DMS53 treated with DMSO at 0.1 percent for 48 hours (cell line): ENCODE measurements at regions not wholly inside any gene's neighbourhood (a gene's known extent, or its start where the extent isn't known, plus 50 kb on each side); places are given as distances from the start of the nearest gene placed in this dataset.
"Not testable (repeated sequence)": the region's sequence is repeated elsewhere in the genome, so short reads cannot be mapped to it uniquely, and the experiment has no call there.

Experiments used
- DNase-seq: peaks from one replicate; lab custom pipeline; 2025; ENCODE audit not compliant: unreplicated experiment; lab: John Stamatoyannopoulos, UW

DNA sequence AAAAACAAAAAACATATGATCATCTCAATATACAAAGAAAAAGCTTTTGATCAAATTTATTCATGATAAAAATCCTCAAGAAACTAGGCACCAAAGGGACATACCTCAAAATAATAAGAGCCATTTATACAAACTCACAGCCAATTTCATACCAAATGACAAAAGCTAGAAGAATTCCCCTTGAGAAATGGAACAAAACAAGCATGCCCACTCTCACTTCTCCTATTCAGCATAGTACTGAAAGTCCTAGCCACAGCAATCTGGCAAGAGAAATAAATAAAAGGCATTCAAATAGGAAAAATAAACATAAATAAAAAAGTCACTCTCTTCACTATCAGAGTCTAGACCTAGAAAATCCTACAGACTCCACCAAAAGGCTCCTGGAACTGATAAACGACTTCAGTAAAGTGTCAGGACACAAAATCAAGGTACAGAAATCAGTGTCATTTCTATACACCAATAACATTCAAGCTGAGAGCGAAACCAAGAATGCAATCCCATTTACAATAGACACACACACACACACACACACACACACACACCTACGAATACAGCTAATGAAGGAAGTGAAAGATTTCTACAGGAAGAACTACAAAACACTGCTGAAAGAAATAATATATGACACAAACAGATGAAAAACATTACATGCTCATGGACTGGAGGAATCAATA, 1486.2 kb upstream of the SEL1L start:
- no peak for DNase-seq

DNA sequence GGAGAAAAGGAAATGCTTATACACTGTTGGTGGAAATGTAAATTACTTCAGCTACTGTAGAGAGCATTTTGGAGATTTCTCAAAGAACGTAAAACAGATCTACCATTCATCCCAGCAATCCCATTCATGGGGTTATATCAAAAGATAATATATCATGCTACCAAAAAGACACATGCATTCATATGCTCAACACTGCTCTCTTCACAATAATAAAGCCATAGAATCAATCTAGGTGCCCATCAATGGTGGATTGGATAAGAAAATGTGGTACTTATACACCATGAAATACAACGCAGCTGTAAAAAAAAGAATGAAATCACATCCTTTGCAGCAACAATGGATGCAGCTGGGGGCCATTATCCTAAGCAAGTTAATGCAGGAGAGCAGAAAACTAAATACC, 1487.7 kb upstream of the SEL1L start:
- DNase-seq, result no peak

DNA sequence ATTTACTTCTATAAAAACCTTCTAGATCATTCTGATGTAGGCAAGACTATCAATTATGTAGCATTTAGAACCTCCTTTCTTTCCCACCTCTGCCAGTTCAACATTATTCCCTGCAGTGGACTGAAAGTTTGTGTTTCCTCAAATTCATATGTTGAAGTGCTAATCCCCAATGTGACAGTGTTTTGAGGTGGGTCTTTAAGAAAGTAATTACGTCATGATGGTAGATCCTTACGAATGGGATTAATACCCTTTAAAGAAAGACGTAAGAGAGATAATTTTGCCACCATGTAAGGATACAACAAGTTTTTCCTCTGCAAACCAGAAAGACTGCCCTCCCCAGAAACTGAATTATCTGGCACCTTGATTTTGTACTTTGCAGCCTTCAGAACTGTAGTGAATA, 1489.7 kb upstream of the SEL1L start:
- DNase-seq, result no peak

DNA sequence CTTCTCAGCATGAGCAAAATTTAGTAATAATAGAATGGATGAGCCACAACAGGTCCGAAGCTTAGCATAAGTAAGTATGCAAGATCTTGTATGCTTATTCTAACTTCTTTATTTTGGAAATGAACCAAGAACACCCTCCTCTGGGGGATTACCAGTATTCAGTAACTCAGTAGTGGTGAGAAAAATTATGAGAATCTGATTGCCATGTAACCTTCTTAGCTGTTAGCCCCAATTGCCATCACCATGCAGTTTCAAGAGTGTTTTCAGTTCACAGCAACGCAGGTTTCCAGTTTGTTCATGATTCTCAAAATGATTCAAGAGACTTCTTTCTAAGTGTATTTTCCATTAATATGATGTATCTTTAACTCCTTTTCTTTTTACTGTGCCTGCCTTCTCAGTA, 1507.6 kb upstream of the SEL1L start:
- no peak for DNase-seq

DNA sequence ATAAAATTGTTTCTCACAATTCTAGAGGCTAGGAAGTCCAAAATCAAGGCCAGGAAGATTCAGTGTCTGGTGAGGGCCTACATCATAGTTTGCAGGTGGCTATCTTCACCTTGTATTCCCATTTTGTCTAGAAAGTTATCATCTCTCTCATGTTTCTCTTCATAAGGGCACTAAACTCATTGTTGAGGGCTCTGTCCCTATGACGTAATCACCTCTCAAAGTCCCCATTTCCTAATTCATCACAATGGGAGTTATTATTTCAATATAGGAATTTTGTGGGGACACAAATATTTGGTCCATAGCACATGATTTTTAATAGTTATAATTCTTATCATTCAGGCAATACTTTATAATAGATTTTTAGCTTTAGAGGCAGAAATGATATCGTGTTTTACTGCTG, 1509.2 kb upstream of the SEL1L start:
- no peak for DNase-seq

DNA sequence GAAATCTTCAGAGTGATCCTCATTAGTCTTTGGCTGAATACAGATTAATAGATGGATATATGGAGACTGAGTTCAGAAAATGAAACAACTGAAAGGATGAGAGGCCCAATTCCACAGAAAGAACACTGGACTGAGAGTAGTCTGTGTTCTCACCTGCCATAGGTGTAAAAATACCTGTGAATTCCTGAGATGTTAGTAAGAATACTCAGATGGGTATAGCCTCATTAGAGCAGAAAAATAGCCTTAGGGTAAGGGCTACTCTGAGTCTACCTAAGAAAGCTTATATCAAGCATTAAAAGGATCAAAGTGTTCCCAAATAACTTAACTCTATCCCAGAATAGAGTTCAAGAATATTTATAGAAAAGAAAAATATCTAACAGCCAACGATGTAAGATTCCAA, 1510.3 kb upstream of the SEL1L start:
- no peak for DNase-seq

DNA sequence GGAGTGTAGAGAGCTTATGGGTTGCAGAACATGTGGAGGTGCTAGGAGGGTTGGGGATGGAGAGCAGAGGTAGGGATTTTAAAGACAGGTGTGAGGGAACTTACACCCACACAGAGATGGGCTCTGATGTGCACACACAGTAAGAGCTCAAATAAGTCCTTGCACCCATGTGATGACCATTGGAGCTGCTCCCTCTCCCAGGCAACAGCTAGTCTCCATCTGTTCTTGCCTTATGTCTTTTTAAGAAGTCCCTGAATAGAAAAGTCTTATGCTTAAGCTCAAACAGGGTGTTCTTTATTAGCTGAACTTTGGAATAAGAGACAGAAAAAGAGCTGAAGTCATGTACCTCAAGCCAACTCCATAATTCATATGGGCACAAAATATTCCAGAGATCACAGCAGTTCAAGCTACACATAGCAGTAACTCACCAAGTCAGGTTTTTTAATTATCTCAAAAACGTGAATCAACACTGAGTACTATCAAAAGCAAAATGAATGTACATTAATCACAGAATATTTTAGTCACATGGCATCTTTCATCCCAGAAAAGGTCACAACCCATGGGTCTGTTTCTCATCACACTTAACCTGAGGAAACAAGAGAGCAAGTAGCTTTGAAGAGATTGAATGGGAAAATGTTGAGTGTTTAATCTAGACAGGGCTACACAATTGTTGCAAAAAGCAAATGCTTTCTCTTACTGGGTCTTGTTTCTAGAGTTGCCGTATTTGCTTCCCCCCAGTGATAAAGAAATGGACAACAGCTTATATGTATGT, 1513.6 kb upstream of the SEL1L start:
- no peak for DNase-seq

DNA sequence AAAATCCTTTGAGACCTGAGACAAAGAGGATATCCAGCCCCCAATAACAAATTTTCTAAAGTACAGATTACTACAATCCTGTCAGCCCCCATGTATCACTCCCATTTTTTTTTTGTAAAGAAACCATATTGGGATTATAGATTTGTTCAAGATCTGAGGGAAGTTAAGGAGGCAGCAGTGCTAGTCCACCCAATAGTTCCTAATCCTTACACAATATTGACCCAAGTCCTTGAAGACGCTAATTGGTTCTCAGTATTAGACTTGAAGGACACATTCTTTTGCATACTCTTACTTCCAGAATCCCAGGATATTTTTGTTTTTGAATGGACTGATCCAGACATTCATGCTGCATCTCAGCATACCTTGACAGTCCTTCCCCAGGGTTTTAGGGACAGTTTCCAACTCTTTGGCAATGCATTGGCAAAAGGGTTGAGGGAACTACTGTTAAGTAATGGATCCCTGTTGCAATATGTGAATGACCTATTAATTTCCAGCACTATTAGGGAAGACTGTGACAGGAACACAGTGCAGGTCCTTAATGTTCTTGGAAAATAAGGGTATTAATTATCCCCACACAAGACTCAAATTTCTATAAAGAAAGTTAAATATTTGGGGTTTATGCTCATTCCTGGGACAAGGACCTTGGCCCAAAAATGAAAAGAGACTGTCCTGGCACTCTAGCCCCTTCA, 1519.5 kb upstream of the SEL1L start:
- DNase-seq, result no peak

DNA sequence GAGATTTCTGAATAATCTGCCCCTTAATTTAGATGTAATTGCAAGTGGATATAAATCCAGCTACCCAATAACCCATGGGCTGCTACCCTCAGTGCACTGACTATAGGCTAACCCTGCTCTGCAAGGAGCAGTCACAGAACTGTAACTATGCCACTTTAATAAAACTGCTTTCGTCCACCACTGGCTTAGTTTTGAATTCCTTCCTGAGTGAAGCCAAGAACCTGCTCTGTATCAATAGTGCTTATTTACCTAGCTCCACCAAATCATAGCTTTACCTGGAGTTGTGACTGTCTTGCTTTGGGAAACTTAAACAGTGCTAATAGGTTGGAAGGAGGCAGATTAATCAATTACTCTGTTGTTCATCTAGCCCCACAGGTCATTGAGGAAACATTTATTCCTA, 1524.4 kb upstream of the SEL1L start:
- DNase-seq, result no peak

DNA sequence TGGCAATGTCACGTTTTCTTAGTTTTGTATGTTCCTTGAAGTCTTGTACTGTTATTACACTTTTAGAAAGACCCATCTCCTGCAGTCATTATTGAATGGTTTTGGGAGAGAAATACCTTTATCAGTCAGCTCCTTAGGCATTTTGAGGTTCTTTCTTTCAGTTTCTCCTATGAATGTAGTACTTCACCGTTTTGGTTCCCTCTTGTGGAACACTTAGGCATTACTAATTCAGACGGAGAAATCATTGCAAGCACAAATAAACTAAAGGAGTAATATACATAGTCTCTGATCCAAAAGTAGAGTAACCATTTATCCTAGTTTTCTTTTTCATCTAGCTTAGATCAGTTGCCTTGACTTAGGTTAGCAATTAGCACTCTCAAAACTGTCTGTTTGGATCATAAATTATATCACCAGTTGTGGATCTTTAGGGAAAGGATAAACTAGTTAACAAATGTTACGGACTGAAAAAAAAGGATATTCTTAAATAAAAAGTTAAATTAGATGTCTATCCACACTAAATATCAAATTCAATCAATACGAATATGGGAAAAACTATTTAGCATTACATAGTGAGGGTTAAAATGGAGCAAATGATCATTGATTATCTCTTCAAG, 1538.3 kb upstream of the SEL1L start:
- DNase-seq, result peak; percentile 33

DNA sequence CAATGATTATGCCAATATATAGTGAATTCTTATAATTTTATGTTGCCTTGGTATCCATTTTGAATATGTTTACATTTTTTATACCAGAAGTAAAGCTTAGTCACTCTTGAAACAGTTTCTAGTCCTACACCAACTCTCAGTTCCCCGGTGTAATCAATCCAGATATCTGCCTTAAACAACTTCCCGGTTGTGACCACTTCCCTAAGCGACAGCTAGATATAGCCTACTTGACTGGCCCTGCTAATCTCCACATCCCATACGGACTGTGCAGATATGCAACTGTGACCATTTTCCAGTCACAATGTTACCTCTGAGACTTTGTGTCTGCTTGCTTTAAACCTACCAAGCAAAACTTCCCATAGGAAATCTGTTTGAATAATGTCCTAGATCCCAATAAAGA, 1551.5 kb upstream of the SEL1L start:
- DNase-seq, result no peak

DNA sequence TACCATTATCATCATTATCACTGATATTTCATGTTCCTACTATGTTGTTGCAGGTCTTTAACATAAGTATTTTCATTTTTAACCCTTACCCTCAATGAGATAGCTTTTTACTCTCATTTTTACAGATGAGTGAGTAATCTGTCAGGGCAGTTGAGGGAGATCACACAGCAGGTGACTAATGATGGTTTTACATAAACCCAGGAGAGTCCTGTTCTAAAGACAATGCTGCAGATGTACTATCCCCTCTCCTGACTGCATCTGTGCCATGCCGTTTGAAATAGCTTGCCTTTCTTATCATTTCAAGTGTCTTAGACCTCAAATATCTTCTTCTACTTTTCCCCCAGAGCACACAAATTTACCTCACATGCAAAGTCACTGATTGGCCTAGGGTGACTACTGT, 1552.1 kb upstream of the SEL1L start:
- DNase-seq, result no peak

DNA sequence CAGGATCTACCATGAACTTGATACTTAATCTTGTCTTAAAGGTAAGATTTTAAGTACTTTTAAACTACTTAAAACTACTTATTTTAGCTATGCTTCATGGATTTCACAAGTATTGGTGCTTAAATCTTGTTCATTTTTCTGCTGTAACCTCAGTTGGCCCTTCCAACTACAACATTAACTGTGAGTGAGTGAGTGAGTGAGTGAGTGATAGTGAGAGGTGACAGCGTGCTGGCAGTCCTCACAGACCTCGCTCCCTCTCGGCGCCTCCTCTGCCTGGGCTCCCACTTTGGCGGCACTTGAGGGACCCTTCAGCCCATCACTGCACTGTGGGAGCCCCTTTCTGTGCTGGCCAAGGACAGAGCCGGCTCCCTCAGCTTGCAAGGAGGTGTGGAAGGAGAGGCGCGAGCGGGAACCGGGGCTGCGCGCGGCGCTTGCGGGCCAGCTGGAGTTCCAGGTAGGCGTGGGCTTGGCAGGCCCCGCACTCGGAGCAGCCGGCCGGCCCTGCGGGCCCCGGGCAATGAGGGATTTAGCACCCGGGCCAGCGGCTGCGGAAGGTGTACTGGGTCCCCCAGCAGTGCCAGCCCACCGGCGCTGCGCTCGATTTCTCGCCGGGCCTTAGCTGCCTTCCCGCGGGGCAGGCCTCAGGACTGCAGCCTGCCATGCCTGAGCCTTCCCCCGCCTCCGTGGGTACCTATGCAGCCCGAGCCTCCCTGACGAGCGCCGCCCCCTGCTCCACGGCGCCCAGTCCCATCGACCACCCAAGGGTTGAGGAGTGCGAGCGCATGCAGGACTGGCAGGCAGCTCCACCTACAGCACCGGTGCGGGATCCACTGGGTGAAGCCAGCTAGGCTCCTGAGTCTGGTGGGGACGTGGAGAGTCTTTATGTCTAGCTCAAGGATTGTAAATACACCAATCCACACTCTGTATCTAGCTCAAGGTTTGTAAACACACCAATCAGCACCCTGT, 1558.6 kb upstream of the SEL1L start:
- DNase-seq, result not testable (repeated sequence)

DNA sequence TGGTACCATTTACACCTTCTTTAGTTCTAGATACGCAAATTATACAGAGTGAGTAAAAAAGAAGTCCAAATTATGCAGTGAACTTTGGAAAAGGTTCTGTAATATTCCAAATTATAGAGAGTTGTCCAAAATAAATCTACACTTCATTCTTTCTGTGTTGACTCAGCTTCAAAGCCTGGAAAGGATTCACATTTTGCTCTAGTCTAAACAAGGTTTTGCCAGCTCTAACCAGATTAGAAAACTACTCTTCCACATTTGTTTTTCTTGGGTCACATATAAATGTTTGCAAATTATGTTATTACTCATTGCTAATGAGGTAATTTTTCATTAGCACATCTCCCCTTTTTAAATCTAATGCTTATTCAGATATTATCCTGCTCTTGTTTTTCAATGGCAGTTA, 1562.4 kb upstream of the SEL1L start:
- DNase-seq, result no peak

DNA sequence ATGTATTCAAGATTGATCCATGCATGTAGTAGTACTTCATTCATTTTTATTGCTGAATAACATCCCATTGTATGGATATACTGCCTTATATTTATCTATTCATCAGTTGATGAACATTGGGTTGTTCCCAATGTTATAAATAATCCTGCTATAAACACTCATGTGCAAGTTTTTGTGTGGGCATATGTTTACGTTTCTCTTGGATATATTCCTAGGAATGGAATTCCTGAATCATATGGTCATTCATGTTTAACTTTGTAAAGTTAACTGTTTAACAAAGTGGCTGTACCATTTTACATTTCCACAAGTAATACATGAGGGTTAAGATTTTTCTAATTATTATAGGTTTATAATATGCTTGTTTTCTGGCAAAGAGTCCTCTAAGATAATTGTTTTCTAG, 1568.2 kb upstream of the SEL1L start:
- DNase-seq, result no peak

DNA sequence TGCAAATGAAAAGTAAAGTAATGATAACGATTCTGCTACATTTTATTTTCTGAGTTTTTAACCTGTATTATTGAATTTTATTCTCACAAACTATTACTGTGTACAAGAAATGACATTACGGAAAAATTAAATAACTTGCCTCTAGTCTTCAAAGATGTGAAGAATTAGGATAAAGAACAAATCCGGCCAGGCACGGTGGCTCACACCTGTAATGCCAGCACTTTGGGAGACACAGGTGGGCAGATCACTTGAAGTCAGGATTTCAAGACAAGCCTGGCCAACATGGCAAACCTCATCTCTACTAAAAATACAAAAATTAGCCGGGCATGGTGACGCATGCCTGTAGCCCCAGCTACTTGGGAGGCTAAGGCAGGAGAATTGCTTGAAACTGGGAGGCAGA, 1584.4 kb upstream of the SEL1L start:
- no peak for DNase-seq

DNA sequence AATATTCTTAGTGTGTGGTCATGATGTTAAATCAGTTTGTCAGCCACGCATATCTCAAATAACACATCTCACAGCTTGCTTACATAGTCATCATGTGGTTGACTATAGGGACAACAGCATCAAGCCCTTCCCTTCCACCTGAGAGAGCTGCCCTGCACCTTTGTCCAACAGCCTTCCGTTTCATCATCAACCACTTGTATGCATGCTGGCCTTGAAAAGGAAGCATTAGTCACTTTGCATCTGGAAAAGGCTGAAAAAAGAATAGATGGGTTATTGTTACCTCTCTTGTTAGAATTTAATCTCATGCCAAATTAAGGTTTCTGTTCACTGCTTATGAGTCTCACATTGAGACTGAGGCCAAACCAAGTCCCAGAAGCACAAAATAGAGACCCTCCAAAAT, 1586.5 kb upstream of the SEL1L start:
- DNase-seq, result no peak

DNA sequence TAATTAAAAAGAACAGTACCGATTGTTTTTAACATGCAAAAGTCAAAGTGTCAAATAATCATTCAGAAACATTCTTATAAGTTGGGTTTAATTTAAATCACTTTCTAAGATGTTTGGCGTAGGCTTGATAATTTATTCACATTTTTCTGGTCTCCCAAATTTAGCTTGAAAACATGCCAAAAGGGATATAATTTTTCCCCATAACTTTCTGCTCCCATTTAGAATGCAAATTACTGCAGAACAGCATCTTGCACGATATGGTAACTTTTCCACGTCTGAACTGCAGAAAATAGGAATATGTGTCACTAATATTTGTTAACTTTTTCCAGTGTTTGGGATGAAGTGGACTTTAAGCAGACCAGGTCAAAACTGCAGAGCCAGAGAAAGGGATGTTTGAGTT, 1592.4 kb upstream of the SEL1L start:
- DNase-seq, result no peak

DNA sequence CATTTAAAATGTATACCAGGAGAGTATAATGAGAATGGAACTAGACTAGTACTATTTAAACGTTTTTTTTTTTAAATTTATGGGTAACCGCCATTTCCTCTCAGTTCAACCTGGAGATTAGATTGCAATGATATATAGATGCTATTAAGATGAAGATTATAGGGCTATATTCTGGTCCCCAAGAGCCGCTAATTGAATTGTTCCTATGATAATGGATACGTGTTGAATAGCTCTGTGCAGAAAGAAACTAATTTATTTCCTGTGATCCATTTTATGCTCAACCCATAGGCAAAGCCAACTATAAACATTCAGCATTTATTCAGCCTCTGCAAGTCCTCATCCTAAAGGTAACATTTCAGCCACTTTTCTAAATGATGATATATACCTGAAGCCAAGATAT, 1595.1 kb upstream of the SEL1L start:
- no peak for DNase-seq

DNA sequence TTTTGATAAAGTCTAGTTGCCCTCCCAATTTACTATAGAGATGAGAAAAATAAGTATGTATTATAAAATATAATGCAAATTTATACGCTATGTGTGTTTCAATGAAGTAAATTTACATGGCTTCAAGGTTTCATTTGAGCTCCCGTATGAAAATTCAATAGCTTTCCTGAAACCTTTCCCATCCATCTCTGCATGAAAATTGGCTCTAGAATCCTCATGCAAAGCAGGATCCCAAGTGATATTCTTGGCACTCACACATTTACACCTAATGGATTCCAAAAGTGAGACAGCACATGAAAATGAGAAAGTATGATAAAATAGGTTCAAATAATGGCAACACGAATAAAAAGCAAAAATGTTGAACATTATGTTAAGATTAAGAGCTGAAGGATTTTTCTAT, 1595.8 kb upstream of the SEL1L start:
- no peak for DNase-seq
